ENCODE measurements at regions not wholly inside any gene's neighbourhood (a gene's known extent, or its start where the extent isn't known, plus 50 kb on each side); places are given as distances from the start of the nearest gene placed in this dataset.

GRCh38 chr18:45387229-45387628 is 228.0 kb upstream of the SLC14A2 start:
- TF ChIP-seq, protein P1, sequence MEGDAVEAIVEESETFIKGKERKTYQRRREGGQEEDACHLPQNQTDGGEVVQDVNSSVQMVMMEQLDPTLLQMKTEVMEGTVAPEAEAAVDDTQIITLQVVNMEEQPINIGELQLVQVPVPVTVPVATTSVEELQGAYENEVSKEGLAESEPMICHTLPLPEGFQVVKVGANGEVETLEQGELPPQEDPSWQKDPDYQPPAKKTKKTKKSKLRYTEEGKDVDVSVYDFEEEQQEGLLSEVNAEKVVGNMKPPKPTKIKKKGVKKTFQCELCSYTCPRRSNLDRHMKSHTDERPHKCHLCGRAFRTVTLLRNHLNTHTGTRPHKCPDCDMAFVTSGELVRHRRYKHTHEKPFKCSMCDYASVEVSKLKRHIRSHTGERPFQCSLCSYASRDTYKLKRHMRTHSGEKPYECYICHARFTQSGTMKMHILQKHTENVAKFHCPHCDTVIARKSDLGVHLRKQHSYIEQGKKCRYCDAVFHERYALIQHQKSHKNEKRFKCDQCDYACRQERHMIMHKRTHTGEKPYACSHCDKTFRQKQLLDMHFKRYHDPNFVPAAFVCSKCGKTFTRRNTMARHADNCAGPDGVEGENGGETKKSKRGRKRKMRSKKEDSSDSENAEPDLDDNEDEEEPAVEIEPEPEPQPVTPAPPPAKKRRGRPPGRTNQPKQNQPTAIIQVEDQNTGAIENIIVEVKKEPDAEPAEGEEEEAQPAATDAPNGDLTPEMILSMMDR (IDR thresholded peaks at IDR 0.05; ENCODE audit: low read depth, low read length), result no peak
- DNase-seq, result no peak
- Histone ChIP-seq H3K4me3 (ENCODE audit: low read depth, low read length) (no peak overlapping the region), H3K9me3 (no peaks in the 10 kb centered on the region), H3K4me1 (no peaks in the 10 kb centered on the region), H3K36me3 (no peaks in the 10 kb centered on the region), H3K27me3 (no peaks in the 10 kb centered on the region)

- no peaks in the 10 kb centered on the region for H3K36me3 ChIP-seq
- H3K9me3 ChIP-seq, result no peaks in the 10 kb centered on the region
- no peaks in the 10 kb centered on the region for H3K27me3 ChIP-seq
- DNase-seq, result no peak
- no peak overlapping the region for H3K4me3 ChIP-seq (ENCODE audit: low read depth, low read length)
- no peaks in the 10 kb centered on the region for H3K4me1 ChIP-seq
- TF ChIP-seq, protein P1 (IDR thresholded peaks at IDR 0.05; ENCODE audit: low read depth, low read length), result no peak
These were observed 216.8 kb upstream of the SLC14A2 start for GRCh38 chr18:45398448-45398847.

- H3K36me3 ChIP-seq, result no peaks in the 10 kb centered on the region
- H3K9me3 ChIP-seq, result no peaks in the 10 kb centered on the region
- no peak for DNase-seq
- no peaks in the 10 kb centered on the region for H3K4me1 ChIP-seq
- H3K27me3 ChIP-seq, result no peaks in the 10 kb centered on the region
- H3K4me3 ChIP-seq (ENCODE audit: low read depth, low read length), result no peak overlapping the region
- TF ChIP-seq, protein P1 (IDR thresholded peaks at IDR 0.05; ENCODE audit: low read depth, low read length), result no peak
These were observed 216.1 kb upstream of the SLC14A2 start for GRCh38 chr18:45399146-45399545.

DNA sequence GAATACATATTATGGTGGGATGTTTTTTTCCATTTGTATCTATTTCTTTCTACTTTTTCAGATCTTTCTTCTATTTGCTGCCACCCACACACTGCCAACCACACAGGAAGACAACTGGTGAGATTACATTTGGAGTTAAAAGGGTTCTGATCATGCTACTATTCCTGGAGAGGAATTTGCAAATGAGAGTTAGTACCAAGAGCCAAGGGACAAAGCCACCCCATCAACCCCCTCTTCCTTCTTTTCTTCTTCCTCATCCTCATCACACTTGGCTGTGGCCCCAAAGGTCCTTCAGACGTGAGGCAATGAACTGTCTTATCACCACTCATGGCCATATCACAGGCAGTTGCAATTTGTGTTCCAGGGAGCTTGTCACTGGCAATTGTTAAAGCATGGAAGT is 215.6 kb upstream of the SLC14A2 start:
- Histone ChIP-seq H3K27me3 (no peaks in the 10 kb centered on the region), H3K4me3 (ENCODE audit: low read depth, low read length) (no peak overlapping the region)

DNA sequence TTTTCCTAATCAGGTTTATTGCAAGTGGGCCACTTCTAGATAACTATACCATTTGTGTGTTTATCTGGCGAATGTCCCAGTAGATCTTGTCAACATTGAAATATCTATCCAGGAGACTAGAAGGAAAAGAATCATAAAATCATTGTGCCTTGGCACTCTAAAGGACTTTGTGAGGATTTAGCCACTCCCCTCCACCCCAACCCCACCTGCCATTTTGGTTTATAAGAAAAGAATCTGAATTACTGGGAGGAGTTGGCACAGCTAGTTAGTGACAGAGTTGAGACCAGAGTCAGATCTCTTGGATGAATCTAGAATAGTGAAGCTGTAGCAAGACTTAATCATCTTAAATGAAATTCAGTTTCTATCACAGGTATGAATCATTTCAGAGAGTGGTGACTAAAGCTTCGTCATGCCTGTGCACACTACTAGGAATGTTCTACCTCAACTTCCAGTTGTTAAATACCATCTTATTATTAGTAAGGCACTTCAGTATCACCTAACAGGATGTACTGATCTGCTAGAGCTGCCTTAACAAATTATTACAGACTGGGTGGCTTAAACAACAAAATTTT is 212.7 kb upstream of the SLC14A2 start:
- no peak for DNase-seq
- Histone ChIP-seq H3K9me3 (no peaks in the 10 kb centered on the region), H3K36me3 (no peaks in the 10 kb centered on the region), H3K4me1 (no peaks in the 10 kb centered on the region), H3K27me3 (no peaks in the 10 kb centered on the region), H3K4me3 (ENCODE audit: low read depth, low read length) (no peak overlapping the region)
- TF ChIP-seq, protein P1 (IDR thresholded peaks at IDR 0.05; ENCODE audit: low read depth, low read length), result no peak

More for the DNA sequence above, 215.6 kb upstream of the SLC14A2 start:
- DNase-seq, result no peak
- TF ChIP-seq, protein P1 (IDR thresholded peaks at IDR 0.05; ENCODE audit: low read depth, low read length), result no peak
- no peaks in the 10 kb centered on the region for H3K9me3 ChIP-seq
- H3K4me1 ChIP-seq, result no peaks in the 10 kb centered on the region
- no peaks in the 10 kb centered on the region for H3K36me3 ChIP-seq

- no peaks in the 10 kb centered on the region for H3K27me3 ChIP-seq
- TF ChIP-seq, protein P1 (IDR thresholded peaks at IDR 0.05; ENCODE audit: low read depth, low read length), result no peak
- no peak for DNase-seq
These were observed 211.8 kb upstream of the SLC14A2 start for GRCh38 chr18:45403341-45404049.

More at GRCh38 chr18:45403341-45404049, 211.8 kb upstream of the SLC14A2 start:
- Histone ChIP-seq H3K36me3 (no peaks in the 10 kb centered on the region), H3K4me1 (no peaks in the 10 kb centered on the region), H3K9me3 (no peaks in the 10 kb centered on the region), H3K4me3 (ENCODE audit: low read depth, low read length) (no peak overlapping the region)

All from BE2C (cell line).